NCI-H2227 (cell line): ENCODE measurements at regions not wholly inside any gene's neighbourhood (a gene's known extent, or its start where the extent isn't known, plus 50 kb on each side); places are given as distances from the start of the nearest gene placed in this dataset.

Experiments used
- DNase-seq: peaks from one replicate; lab custom pipeline; 2025; ENCODE audit not compliant: unreplicated experiment; lab: John Stamatoyannopoulos, UW

DNA sequence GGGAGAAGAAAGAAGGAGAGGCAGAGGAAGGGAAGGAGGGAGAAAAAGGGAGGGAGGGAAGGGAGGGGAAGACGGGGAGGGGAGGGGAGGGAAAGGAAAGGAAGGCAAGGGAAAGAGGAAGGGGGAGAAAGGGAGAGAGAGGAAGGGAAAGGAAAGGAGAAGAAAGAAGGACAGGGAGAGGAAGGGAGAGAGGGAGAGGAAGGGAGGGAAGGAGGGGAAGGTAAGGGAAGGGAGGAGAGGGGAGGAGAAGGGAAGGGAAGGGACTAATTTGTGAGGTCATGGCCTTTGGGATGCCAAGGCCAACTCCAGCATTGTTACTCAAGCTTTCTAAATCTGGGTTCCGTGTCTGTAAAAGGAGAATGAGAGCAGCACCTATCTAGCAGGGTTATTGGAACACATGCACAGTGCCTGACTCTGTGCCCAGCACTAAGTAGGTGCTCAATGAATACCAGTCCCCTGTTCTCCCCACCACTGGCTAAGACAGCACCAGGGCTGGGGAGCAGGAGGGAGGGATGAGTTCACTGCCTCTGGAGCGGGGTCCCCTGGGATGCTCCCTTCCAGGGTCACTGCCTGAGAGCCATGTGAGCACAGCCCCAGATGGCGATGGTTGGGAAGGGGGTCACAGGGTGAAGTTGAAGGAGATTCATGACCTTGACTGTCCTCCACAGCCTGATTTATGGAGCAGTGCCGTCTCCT, 560.1 kb upstream of the TBX3 start:
- no peak for DNase-seq

DNA sequence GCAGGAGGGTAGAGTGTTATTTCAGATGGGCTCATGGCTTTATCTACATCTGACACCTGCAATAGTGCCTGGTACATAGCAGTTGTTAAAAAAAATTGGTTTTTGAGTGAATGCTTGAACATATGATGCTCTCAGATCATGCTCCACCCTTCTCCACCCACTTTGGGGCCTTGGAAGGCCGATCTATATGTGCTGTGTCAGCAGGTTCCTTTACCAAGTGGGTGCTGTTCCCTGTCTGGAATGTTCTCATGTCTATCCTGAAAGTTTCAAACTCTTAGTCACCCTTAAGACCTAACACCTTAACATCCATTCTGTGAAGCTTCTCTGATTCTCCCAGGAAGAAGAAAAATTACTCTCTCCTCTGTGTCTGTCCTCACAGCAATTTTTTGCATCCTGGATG, 556.3 kb upstream of the TBX3 start:
- no peak for DNase-seq

DNA sequence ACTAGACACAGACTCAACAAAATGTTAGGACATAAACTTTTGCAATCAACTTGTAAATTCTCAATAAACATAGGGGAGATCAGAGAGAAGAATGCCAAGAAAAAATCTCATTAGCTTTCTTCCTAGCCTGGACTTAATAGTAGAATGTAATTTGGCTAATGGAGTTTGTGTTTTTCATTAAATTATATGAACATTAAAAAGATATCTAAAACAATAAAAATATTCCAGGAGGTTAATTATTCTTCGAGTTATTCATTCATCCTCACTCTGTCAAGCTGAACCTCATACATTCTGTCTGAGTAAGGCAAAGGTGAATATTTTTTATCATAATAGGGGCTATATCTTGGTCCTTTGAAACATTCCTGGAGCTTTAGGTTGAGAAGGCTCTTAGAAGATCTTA, 551.9 kb upstream of the TBX3 start:
- DNase-seq = no peak

DNA sequence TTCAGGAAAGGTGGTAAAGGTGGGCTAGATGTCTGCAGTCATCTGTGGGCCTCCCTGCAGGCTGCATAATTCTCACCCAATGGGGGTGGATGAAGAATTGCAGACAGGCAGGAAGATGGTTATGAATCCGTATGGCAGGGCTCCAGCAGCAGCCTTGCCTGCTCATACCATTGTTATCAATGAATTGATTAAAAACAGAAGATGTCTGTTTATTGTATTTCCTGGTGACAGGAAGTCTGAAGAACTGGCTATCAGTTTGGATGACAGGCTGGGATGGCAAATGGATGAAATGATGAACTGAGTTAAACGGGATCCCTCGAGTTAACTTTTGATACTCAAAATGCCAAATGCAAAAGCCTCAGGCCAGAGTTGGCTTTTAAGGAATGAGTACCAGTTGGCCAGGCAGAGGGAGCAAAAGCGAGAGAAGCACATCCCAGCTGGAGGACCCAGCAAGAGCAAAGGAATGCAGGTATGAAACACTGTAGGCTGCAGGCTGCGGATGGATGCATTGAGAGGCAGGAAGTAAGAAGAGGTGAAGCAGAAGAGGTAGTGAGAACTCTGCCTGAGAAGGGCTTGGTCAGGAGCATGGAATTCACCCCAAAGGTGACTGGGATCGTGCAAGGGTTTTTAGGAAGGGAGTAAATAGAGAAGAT, 550.0 kb upstream of the TBX3 start:
- no peak for DNase-seq

DNA sequence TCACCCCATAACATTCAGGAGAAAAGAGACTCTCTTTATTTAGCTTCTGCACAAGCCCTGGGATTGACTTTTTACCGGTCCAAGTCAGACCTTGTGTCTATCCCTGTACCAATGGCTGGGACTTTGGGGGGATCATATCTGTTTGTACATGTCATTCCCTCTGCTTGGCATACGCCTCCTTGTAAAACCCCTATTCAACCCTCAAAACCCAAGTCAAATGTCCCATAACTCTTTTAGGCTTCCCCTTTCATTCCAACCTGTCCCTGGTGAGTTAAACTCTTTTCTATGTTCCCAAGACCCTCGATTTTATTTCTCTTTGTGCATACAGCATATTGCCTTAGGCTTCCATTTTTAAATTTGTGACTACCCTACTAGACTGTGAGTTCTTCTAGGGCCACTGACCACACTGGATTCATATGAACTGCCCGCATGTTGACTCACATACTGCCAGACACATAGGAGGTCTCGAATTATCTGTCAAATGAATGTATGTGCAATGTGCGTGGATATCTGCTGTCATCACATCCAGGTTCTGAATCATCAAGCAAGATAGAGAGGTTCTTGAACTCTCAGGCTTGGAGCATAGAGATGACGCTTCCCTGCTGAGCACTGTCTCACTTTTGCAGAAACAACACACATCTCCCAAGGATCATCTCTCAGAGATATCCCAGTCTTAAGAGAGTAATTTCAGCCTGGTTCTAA, 548.6 kb upstream of the TBX3 start:
- DNase-seq = no peak

DNA sequence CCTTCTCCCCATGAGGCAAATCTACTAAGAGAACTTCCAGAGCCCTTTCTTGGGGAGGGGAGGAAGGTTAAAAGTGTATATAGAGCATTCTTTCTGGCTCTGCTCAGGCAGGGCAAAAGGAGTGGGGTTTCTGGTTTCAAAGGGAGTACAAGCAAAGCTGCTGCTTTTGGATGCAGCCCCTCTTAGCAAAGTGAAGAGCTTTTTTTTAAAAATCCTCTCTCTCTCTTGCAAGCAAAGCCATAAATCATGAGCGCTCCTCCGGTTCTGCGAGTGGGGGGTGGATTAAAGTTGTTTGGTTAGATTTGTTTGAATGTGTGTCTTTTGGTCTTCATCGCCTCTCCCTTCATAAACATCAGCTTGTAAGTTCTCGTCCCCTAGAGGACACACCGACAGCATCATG, 546.6 kb upstream of the TBX3 start:
- DNase-seq = no peak

DNA sequence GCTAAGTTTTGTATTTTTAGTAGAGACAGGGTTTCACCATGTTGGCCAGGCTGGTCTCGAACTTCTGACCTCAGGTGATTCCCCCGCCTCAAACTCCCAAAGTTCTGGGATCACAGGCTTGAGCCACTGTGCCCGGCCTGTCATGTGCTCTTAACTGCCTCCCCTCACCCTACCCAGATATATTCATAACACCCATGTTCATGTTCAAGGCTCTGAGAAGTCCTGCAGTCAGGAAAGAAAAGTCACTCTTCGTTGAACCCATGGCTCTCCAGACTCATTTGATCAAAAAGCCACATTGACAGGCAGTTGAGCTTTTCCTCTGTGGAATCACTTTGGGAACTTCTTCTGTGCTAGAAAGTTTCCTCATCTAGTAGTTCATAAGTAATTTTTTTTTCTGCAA, 545.5 kb upstream of the TBX3 start:
- DNase-seq = no peak

DNA sequence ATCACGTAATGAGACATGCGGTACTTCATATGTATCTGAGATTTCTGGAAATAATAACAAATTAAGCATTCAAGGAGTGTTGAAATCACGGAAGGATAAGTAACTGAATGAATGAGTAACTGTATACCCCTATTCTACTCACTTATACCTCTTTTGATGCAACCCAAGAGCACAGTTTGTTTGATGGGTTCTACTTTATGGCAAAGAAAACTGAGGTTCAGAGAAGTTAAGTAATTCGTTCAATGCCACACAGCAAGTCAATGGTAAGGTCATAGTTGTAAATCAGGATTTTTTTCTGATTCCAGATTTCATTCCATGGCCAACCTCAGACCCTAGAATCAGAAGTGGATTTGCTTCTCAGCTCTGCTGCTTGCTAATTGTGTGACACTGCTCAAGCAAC, 544.5 kb upstream of the TBX3 start:
- DNase-seq = no peak

DNA sequence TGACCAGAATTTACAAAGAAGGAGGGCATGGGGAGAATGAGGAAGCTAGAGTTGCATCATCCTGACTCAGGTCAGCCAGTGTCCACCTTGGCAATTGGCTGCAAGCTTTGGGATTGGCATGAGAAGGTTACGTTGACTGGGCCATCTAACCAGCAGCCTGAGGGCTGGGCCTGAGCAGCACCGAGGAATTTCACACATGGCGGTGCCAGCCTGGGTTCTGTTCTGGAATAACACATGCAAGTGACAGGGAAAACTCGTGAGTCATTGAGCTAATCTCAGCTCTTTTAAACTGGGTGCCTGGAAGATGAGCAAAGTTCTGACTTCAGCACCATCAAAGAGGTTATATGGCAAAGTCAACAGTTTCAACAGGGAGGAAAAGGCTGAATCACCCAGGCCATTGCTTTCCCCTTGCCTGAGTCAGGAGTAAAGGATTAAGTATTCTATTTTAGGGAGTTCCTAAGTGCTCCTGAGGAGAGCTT, 543.2 kb upstream of the TBX3 start:
- no peak for DNase-seq

DNA sequence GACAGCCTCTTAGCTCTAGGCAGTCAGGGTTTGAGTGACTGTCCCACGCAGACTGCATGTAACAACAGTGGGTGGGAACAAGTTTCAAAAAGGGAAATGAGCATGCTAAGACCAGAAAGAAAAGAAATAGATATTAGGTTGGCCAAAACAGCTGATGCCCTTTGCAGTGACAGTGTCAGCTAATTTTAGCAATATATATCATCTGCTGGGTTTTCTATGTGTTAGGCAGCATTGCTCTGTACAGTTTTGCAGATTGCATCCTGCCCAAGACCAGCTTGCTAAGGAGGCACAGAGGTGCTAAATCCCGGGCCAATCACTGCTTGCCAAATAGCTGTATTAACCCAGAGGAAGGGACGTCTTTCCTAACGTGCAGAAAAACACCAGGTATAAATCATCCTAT, 541.9 kb upstream of the TBX3 start:
- DNase-seq = no peak

DNA sequence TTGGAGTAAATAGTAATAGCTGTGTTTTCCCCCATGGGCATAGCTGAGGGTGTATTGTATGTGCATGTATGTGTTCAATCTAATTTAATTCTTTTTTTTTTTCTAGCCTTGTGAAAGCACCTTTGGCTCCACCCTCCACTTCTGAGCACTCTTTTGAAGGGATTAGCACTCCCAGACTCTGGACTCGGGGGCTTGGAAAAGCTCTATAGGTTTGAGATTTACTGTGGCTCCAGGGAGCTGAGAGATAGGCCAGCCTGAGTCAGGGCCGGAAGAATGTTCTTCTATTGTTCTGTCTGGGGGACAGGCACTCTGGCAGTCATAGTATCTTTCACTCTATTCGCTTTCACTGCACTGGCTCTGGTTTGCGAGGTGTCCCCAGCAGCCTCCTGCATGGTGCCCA, 540.0 kb upstream of the TBX3 start:
- no peak for DNase-seq

DNA sequence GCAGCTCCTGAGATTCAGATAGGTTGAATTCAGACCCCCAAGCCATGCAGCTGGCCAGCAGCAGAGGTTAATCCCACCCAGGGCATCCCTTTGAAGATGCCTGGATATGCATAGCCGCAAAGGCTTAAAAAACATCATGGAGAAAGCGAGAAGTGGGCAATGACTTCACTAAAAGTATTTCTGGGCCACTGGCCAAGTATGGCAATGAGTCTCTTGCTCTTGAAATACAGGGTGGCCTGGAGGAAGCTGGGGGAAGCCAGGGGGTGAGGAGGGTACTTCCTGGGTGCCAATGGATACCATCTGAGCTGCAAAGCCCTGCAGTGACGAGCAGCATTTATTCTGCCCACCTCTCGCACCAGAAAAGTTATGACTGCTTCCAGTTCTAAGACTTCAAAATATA, 539.3 kb upstream of the TBX3 start:
- DNase-seq = no peak

DNA sequence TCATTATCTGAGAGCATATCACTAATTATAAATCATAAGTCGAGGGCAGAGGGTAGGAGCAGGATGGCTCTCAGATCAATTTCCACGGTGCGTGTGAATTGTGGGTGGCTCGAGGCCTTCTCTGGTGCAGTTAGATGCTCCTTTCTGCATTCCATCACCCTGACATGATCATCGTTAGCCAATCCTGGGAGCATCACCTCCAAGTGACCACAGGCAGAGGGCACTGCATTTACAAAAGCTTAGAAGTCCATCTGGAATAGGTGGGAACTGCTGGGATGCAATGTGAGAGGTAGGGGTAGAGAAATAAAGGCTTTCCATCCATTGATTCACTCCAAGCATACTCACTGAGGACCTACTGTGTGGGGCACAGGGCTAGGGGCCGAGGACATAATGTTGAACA, 538.2 kb upstream of the TBX3 start:
- DNase-seq = no peak

DNA sequence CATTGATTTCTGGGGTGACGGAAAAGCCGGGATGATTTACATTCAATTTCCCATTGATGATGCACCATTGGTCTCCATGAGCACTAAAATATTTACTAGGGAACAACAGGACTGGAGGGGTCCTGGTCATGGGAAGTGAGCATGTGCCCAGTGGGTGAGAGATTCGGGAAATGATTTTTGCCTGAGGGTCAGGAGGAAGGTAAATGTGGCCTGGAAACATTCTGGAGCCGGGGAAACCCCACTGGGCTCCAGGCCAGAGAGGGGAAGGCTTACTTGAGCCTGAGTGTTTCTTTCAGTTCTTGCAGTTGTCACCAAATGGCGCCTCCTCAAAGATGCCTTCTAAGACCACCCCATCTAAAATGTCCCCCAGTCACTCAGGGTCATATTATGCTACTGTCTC, 532.3 kb upstream of the TBX3 start:
- DNase-seq = no peak

DNA sequence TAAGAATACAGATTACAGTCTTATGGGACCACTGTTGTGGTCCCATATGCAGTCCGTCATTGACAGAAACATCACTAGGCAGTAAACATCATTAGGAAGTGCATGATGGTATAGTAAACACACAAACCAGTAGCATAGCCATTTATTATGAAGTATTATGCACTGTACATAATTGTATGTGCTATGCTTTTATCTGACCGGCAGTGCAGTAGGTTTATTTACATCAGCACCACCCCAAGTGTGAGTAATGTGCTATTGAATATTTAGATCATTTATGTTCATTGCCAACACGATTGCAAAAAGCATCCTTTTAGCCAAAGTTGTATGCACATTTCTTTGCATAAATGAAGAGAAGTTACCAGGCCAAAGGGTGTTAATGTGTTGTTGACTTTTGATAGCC, 531.6 kb upstream of the TBX3 start:
- DNase-seq = no peak

DNA sequence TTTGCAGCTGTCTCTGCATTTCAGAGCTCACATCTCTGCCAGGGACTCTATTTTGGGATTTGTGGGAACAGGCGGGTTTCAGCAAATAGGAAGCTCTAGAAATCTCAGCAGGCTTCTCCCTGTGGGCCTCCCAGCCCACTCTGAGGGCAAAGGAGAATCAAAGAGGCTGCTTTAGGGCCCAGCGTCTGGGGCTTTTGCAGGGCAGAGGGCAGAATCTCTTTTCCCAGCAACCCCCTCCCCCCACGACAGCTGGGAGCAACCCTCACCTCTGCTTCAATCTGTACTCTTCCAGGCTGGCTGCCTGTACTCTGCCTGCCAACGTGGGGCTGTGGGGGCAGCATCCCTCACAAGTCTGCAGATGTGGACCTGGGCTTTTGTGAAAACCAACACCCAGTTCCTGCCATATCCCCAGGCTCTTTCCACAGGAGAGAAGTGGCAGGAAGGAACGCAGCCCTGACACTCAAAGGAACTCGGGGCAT, 529.6 kb upstream of the TBX3 start:
- no peak for DNase-seq

DNA sequence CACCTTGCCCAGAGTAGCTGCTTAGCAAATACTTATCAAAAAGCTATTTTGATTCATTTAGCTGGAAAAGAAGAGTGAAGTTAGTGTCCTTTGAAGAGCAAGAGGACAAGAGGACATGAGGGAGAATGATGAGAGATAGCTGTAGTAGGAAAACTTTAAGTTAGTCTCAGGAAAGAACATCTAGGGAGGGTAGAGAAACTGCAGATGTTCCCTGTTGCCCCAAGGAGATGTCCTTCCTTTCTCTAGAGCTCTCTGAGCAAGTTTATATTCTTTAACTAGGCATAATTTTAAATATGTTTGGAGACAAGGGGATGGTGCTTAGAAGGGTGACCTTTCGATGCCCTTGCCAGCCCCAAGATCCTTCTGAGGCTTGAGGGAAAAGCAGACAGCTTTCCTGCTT, 529.1 kb upstream of the TBX3 start:
- no peak for DNase-seq

DNA sequence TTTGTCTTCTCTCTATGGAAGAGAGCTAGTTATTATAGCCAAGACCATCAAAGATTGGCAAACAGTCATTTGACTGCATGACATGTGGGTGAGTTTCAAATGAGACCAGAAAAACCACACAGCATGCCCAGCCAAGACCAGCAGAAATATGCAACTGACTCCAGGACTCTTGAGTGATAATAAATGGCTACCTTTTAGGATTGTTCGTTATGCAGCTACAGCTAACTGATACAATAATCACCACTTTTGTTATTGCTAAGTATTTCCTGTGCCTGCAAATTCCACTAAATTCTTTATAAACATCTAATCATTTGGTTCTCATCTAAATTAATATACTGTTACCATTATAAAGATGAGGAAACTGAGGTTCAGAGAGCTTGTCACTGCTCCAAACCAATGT, 528.4 kb upstream of the TBX3 start:
- no peak for DNase-seq

DNA sequence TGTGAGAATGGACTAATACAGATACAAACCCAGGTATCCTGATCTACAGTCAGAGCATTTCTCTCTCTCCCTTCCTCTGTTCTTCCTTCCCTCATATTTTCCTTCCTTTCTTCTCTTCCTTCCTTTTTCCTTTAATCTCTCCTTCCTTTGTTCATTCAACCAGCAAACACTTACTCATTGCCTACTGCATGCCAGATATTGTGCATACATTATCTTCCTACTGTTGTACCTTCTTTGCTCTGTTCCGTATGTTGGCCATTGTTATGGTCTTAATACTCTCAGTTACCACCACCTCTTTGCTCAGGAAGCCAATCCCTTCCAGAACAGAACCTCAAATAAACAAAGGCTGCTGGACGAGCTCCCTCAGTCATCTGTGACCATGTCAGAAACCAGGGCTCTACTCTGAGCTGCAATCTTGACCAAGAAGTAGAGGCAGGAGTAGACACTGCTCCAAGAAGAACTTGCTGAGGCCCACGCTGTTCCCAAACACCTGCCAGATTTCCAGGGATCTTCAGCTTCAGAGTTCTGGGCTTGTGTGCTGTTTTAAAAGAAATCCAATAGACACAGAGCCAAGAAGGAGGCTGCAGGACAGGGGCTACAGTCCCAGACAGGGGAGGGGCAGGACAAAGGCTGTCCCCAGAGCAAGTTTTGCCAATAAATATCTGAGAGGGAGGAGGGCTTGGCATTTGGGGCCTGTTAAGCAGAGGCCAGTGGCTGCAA, 526.7 kb upstream of the TBX3 start:
- no peak for DNase-seq

DNA sequence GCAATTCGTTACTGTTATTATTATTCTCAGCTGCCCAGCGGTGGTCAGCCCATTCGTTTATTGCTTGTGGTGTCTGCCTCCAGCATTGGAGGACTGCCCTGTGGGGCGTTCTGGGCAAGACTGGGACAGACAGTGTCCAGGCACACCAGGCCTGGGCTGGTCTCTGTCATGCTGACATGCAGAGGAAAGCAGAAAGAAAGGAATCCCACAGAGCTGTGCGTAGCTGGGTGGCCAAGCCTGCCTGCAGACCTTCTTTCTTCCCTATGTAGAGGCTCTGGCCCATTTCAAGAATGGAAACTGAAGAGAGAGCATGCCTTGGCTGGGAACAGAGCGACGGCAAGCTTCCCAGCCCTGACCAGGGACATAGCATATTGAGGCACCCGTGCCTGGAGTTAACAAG, 525.3 kb upstream of the TBX3 start:
- no peak for DNase-seq

DNA sequence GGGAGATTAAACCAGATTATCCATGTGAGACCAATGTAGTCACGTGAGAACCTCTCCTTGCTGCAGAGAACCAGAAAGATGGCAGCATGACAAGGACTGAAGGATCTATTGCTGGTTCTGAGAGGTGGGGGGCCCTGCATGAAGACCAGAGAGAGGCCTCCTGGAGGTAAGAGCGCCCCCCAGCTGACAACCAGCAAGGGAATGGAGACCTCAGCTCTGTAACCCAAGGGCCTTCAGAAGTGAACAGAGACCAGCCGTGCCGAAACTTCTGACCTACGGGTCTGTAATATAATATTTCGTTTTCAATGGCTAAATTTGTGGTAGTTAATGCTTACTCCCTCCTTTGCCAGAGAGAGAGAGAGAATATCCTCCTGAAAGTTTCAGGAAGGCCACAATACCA, 524.1 kb upstream of the TBX3 start:
- DNase-seq = no peak
